T47D (cell line): ENCODE measurements at regions not wholly inside any gene's neighbourhood (a gene's known extent, or its start where the extent isn't known, plus 50 kb on each side); places are given as distances from the start of the nearest gene placed in this dataset.
A peak's percentile ranks its signal among the peaks of the same experiment; 100 is the strongest.
"Not testable (repeated sequence)": the region's sequence is repeated elsewhere in the genome, so short reads cannot be mapped to it uniquely, and the experiment has no call there.

ENCODE experiments used
- DNase-seq, 2 experiments: peaks; one replicate each; pipeline versions ENCODE4 v3.0.0 to v3.0.0-alpha.2; 2011 to 2012; ENCODE audit warnings: low read depth in 1 of 2, low spot score in 1 of 2
- JUND ChIP-seq: IDR thresholded peaks from 2 replicates; pipeline ENCODE4 v1.6.1; 2012; ENCODE audit warnings: low read depth
- in situ Hi-C: cut with HindIII; loops from 2 replicates; pipeline ENCODE4 v1.10.0; 2016; ENCODE audit warnings: low sequenced_read_pairs, low pct_unique_long_range_greater_than_20kb

DNA sequence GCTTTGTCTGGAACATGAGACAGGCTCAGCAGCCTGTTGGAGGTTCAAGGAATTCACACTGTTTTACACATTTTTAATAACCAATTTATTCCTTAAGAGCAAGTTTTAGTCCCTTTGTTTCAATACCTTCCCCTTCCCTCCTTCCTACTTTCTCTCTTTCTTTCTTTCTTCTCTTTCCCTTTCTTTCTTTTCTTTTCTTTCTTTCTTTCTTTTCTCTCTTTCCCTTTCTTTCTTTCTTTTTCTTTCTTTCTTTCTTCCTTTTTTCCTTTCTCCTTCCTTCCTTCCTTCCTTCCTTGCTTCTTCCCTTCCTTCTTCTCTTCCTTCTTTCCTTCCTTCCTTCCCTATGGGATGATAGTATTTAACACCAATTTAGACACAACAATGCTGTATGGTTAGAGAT lies 164.2 kb downstream of the CENPF start:
- no peak for DNase-seq
- no peak for TF ChIP-seq JUND
- in situ Hi-C loops = no loop called here

DNA sequence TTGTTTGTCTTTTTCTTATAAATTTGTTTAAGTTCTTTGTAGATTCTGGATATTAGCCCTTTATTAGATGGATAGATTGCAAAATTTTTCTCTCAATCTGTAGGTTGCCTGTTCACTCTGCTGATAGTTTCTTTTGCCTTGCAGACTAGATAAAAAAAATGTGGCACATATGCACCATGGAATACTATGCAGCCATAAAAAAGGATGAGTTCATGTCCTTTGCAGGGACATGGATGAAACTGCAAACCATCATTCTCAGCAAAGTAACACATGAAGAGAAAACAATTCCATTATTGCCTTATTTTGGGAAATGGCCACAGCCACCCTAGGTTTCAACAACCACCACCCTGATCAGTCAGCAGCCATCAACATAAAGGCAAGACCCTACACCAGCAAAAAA lies 166.7 kb downstream of the CENPF start:
- DNase-seq, in situ Hi-C loops: not testable (repeated sequence)

DNA sequence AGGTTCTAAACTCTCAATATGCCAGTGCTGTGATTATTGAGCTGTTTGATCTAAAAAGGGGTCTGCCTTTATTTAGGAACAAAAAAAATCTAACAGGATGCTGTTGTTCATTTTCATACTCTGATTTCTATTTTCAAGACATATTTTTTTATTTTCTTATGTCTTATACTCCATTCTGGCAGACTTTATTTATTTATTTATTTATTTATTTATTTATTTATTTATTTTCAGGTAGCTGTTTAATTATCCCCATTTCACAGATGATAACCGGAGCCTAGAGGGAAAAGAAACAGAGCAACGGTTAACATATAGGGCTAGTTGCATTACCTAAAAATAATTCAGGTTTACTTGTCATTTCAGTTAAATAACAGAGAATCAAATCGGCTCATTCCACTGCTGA lies 174.4 kb downstream of the CENPF start:
- no peak for DNase-seq
- in situ Hi-C loops = no loop called here
- TF ChIP-seq JUND = no peak

DNA sequence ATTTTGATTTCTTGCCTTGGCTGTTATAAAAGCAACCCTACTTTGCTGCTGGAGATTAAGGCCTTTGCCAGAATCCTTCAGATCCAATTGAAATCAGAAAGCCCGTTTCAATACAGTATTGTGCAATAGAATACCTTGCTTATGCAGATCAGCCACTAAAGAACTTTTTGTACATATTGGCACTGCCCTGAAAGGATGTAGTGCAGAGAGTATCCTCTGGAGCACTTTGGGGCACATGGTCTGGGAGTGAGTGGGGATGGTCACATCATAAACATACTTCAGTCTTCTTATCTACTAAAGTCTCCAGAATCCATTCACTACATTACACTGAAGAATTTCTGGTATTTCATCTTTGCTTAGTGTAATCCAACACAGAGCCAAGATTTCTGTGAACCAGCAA lies 189.0 kb downstream of the CENPF start:
- no peak for TF ChIP-seq JUND
- in situ Hi-C loops = no loop called here
- DNase-seq = peak in 1 of 2 experiments; percentile 16

DNA sequence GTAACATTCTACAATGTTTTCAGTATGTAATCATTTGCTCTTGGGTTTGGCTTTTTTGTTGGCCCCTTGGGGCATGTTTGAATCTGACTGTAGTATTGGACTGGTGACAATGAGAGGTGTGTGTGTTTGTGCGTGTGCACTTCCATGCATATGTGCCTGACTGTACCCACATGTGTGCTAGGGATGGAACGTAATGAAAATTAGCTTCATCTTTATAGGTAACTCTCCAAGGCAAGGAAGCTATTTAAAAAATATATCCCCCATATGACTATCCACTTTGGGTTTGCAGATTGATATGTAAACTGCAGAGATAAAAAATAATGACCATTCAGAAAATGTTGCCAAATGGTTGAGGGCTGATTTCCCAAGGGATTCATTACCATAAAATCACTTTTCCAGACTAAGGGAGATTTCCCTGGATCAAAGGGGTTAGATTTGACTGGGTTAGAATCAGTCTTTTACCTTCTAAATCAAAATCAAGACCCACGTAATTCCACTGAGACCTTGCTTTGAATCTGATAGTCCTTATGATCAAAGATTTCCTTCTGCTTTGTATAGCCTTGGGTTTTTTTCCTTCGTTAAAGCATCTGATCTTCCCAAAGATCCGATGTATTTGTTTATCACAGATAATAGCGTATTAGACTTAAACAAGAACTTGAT lies 189.7 kb downstream of the CENPF start:
- TF ChIP-seq JUND = no peak
- in situ Hi-C loops = no loop called here
- DNase-seq = no peak

DNA sequence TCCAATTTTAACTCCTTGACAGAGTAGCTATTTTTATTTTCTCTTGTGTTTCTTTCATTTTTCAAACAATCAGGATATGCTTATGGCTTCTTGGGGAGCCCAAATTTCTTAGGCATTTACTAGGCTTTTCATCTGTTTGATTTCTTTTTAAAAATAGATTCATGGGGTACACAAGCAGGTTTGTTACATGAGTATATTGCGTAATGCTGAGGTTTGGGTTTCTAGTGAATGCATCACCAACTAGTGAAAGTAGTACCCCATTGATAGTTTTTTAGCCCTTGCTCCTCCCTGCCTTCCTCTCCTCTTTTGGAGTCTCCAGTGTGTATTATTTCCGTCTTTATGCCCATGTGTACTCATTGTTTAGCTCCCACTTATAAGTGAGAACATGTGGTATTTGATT lies 190.7 kb downstream of the CENPF start:
- DNase-seq = no peak
- in situ Hi-C loops = no loop called here
- TF ChIP-seq JUND = no peak

DNA sequence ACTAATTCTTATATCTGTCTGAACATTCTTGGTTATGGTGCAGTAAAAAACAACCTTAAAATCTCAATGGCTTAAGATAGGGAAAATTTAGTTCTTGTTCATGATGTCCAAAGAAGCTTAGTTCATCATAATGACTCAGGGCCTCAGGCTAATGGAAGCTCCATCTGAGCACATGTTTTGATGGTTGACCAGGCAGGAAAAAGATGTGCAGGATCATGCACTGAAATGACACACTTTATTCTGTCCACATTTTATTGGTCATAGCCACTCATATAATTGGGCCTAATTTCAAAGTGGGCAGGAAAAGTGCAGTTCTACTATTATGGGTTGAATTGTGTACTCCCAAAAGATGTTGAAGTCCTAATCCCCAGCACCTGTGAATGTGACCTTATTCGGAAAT lies 198.2 kb downstream of the CENPF start:
- DNase-seq = no peak
- TF ChIP-seq JUND = no peak
- in situ Hi-C loops = no loop called here

DNA sequence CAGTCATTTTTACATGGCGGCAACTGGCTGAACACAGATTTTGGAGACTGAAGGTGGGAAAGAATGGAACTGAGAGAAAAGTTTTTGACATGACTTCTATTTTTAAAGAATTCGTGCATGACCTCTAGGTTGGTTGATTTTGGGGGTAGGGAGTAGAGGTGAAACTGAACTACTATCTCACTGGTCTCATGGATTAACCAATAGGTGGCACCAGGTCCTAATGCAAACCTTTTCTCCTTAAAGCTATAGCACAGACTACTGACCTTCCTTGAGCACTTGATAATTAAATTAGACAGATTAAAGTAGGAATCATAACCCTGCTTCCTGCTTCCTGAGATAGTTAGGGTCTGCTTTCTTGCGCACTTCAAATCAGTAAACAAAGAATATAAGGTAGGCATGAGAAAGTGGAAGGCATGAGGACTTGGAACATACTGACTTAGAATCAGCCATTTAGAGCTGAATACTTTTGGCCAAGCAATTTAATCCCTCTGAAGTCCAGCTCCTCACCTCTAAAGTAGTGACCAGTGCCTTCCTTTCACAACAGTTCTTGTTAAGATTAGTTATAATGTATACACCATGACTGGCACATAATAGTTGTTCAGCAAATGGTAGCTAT lies 206.0 kb downstream of the CENPF start:
- no peak for TF ChIP-seq JUND
- in situ Hi-C loops = no loop called here
- peak in 1 of 2 experiments; percentile 75 for DNase-seq

DNA sequence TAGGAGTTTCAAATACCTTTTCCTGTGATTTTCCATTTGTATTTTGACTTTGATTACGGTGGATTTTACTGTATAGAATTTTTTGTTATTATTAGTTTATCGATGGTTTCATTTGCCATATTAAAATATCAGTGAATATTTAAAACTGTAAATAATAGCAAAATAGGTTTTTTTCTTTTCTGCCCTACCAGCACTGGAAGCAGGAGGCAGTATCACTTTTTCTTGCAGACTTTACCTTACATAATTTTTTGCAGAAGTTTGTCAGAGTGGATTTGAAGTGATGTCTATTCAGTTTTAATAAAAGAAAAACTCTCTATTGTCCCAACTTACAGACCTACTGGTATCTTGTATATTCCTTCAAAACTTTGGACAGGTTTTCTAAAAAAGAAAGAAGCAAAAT lies 213.6 kb downstream of the CENPF start:
- in situ Hi-C loops = no loop called here
- TF ChIP-seq JUND = no peak
- DNase-seq = no peak

DNA sequence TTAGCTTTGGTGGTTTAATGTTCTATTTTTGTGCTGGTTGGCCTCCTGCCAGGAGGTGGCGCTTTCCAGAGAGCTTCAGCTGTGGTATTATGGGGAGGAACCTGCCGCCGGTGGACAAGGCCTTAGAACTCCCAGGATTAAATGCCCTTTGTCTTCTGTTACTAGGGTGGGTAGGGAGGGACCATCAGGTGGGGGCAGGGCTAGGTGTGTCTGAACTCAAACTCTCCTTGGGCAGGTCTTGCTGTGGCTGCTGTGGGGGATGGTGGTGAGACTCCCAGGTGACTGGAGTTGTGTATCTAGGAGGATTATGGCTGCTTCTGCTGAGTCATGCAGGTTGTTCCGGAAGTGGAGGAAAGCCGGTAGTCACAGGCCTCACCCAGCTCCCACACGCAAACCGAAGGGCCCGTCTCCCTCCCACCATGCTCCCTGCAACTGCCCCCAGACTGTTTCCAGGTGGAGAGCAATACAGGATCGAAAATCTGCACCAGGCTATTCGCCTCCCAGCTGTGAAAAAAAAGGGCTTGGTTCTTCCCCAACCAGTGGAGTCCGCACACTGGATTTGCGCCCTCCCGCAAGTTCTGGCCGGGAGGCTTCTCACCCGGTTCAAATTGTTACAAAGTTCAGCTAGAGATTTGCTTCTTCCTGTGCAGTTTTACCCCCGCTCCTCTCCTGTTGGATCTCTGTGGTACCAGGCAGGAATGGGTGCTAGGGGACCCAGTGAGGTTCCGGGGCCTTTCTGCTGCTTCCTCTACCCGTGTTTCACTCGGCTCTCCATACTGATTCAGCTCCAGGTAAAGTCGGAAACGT lies 220.5 kb downstream of the CENPF start:
- in situ Hi-C loops = no loop called here
- TF ChIP-seq JUND = no peak
- no peak for DNase-seq

DNA sequence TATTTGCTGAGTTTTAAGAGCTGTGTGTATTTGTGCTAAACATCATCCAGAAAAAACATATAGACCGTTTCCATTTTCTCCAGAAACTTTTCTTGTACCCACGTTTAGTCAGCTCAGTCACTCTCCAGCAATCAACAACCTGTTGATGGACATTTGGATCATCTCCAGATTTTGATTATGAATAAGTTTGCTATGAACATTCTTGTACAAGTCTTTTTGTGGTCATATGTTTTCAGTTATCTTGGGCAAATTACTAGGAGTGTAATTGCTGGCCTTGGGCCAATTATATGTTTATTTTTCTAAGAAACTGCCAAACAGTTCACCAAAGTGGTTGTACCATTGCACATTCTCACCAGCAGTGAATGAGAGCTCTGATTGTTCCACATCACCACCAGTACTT lies 221.8 kb downstream of the CENPF start:
- in situ Hi-C loops = no loop called here
- no peak for TF ChIP-seq JUND
- DNase-seq = peak in 1 of 2 experiments; percentile 20

DNA sequence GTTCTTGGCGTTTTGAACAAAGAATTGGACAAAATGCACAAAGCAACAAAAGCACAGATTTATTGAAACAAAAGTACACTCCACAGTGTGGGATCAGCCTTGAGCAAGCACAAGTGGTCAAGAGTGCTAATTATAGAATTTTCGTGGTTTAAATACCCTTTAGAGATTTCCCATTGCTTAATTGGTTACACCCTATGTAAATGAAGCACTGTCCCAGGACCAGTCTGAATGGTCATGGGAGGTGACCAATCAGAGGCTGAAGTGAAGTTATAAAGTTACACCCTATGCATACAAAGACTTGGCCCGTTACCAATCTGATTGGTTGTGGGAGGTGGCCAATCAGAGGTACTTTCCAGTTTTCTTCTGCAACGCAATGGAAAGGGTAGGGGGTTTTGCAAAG lies 223.6 kb downstream of the CENPF start:
- in situ Hi-C loops = no loop called here
- no peak for TF ChIP-seq JUND
- DNase-seq = peak in 1 of 2 experiments; percentile 41

DNA sequence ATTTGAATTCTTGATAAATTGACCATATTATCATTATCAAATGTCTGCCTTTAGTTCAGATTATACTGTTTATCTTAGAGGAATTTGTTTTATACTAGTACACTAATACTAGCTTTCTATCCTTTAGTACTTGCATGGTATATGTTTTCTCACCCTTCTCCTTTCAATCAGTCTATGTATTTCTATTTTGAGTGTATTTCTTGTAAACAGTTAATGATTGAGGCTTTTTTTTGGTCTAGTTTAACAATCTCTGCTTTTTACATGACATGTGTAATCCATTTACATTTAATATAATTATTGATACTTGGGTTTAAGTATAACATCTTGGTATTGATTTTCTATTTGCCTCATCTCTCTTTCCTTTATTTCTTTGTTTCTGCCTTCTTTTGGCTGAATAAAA lies 224.9 kb downstream of the CENPF start:
- in situ Hi-C loops = no loop called here
- DNase-seq = no peak
- TF ChIP-seq JUND = no peak
